Endothelial cell of umbilical vein (primary cell): ENCODE measurements at regions not wholly inside any gene's neighbourhood (a gene's known extent, or its start where the extent isn't known, plus 50 kb on each side); places are given as distances from the start of the nearest gene placed in this dataset.

Experiments used
- EZH2 ChIP-seq: IDR thresholded peaks from 2 replicates; pipeline ENCODE4 v1.6.1; 2012; ENCODE audit warnings: borderline replicate concordance, low read depth, mild to moderate bottlenecking, moderate library complexity, low read length, inconsistent platforms; ENCODE audit not compliant: severe bottlenecking
- FOS ChIP-seq: IDR thresholded peaks from 2 replicates; pipeline ENCODE4 v1.6.1; 2011; ENCODE audit warnings: mild to moderate bottlenecking, low read length, moderate library complexity, borderline replicate concordance; ENCODE audit not compliant: insufficient read depth
- GATA2 ChIP-seq: IDR thresholded peaks from 2 replicates; pipeline ENCODE4 v1.7.0; 2011; ENCODE audit warnings: low read depth, mild to moderate bottlenecking, moderate library complexity, mixed read lengths, low read length; ENCODE audit not compliant: insufficient read length, insufficient read depth
- JUN ChIP-seq: IDR thresholded peaks from 2 replicates; pipeline ENCODE4 v1.6.1; 2011; ENCODE audit warnings: borderline replicate concordance, low read depth; ENCODE audit not compliant: insufficient read length, insufficient read depth
- MAX ChIP-seq: IDR thresholded peaks from 2 replicates; pipeline ENCODE4 v1.6.1; 2011; ENCODE audit not compliant: insufficient read depth, insufficient read length
- MYC ChIP-seq: IDR thresholded peaks from one replicate; pipeline ENCODE4 v1.6.1; 2011; ENCODE audit warnings: mild to moderate bottlenecking, low read depth, low read length
- POLR2A ChIP-seq: IDR thresholded peaks from 2 replicates; pipeline ENCODE4 v1.6.1; 2012; ENCODE audit warnings: low read depth, mild to moderate bottlenecking, control low read depth, low read length
- POLR2AphosphoS5 ChIP-seq: IDR thresholded peaks from 2 replicates; pipeline ENCODE4 v1.6.1; 2012; ENCODE audit warnings: low read depth, mild to moderate bottlenecking, control low read depth, low read length, moderate library complexity; ENCODE audit not compliant: insufficient read depth
- TF ChIP-seq, protein P1 (sequence below), 2 donors: IDR thresholded peaks; 1 replicate in 1 of 2; 2 replicates in 1 of 2; pipeline ENCODE4 v1.5.1; 2011; ENCODE audit warnings: low read length in 2 of 2, mild to moderate bottlenecking in 2 of 2, moderate library complexity in 2 of 2, control low read depth in 1 of 2, inconsistent platforms in 1 of 2, low read depth in 1 of 2; ENCODE audit not compliant: insufficient read depth in 1 of 2; ENCODE audit errors: extremely low read depth in 1 of 2

GRCh38 chr14:53824061-53824460, 132.6 kb downstream of the BMP4 start:
- TF ChIP-seq, protein P1, sequence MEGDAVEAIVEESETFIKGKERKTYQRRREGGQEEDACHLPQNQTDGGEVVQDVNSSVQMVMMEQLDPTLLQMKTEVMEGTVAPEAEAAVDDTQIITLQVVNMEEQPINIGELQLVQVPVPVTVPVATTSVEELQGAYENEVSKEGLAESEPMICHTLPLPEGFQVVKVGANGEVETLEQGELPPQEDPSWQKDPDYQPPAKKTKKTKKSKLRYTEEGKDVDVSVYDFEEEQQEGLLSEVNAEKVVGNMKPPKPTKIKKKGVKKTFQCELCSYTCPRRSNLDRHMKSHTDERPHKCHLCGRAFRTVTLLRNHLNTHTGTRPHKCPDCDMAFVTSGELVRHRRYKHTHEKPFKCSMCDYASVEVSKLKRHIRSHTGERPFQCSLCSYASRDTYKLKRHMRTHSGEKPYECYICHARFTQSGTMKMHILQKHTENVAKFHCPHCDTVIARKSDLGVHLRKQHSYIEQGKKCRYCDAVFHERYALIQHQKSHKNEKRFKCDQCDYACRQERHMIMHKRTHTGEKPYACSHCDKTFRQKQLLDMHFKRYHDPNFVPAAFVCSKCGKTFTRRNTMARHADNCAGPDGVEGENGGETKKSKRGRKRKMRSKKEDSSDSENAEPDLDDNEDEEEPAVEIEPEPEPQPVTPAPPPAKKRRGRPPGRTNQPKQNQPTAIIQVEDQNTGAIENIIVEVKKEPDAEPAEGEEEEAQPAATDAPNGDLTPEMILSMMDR (IDR thresholded peaks at IDR 0.05; ENCODE audit: extremely low read depth in 1 of 2, insufficient read depth in 1 of 2, low read depth in 1 of 2, low read length in 2 of 2): no peak
- TF ChIP-seq POLR2AphosphoS5 (no peak), POLR2A (no peak), MAX (no peak), MYC (no peak), EZH2 (no peak), JUN (no peak), GATA2 (no peak), FOS (no peak)
